A549 (cell line): ENCODE measurements at regions not wholly inside any gene's neighbourhood (a gene's known extent, or its start where the extent isn't known, plus 50 kb on each side); places are given as distances from the start of the nearest gene placed in this dataset.

ENCODE experiments used
- ATAC-seq, 2 experiments: fragments of 200-7000 bp in 1 of 2; fragments of >200 bp in 1 of 2; cut with Nextera tagmentation in 1 of 2; cut with Tn5 transposase in 1 of 2; 3 replicates each; pipeline versions ENCODE4 v1.8.0 to v1.9.1; 2018 to 2020; ENCODE audit warnings: mild to moderate bottlenecking in 1 of 2, moderate library complexity in 1 of 2
- CTCF ChIA-PET: fragments of 300-600 bp; sonication (Branson Sonifier 250); formaldehyde crosslinking; extraction: SDS; loops from one replicate; lab custom pipeline; 2021; ENCODE audit warnings: antibody characterized with exemption, inconsistent platforms; lab: Yijun Ruan, JAX
- POLR2A ChIA-PET: fragments of 350-600 bp; formaldehyde crosslinking; extraction: SDS; loops from one replicate; lab custom pipeline; 2021; ENCODE audit warnings: antibody characterized with exemption, inconsistent platforms; lab: Yijun Ruan, JAX
- DNase-seq, 2 experiments: peaks; one replicate each; pipeline versions ENCODE4 v3.0.0 to v3.0.0-alpha.2; 2011 to 2016; ENCODE audit warnings: low read depth in 1 of 2, low spot score in 1 of 2
- FAIRE-seq: peaks from 2 replicates; lab custom pipeline; 2011; peaks lifted over from hg19 to GRCh38; lab: Jason Lieb, UNC
- H3K27ac ChIP-seq, 2 experiments: fragments of >200 bp; sonication (Bioruptor Twin); formaldehyde crosslinking; 3 replicates each; pipeline ENCODE4 v1.5.1; 2016 to 2017
- H3K4me1 ChIP-seq: fragments of >200 bp; sonication (Bioruptor Twin); formaldehyde crosslinking; 3 replicates; pipeline ENCODE4 v1.6.1; 2016
- H3K4me2 ChIP-seq: fragments of >200 bp; sonication (Bioruptor Twin); formaldehyde crosslinking; 3 replicates; pipeline ENCODE4 v1.6.1; 2016
- H3K4me3 ChIP-seq: fragments of >200 bp; sonication (Bioruptor Twin); formaldehyde crosslinking; 3 replicates; pipeline ENCODE4 v1.5.1; 2016
- H3K9me3 ChIP-seq: fragments of >200 bp; sonication (Bioruptor Twin); formaldehyde crosslinking; 3 replicates; pipeline ENCODE4 v1.6.1; 2016
- CEBPB ChIP-seq, 2 experiments: fragments of >200 bp in 1 of 2; sonication (Bioruptor Twin) in 1 of 2; formaldehyde crosslinking in 1 of 2; IDR thresholded peaks; 2 replicates each; pipeline ENCODE4 v1.6.1; 2012 to 2016
- EHF ChIP-seq: fragments of 250-450 bp; sonication (Bioruptor Pico); IDR thresholded peaks from 2 replicates; pipeline ENCODE4 v1.5.0; 2020; ENCODE audit warnings: mild to moderate bottlenecking
- EHMT2 ChIP-seq: fragments of 200-600 bp; sonication (generic); IDR thresholded peaks from 2 replicates; pipeline ENCODE4 v1.6.1; 2016; ENCODE audit warnings: antibody characterized with exemption, low read depth, mild to moderate bottlenecking, moderate library complexity
- EP300 ChIP-seq, 2 experiments: fragments of >200 bp; sonication (Bioruptor Twin); formaldehyde crosslinking; IDR thresholded peaks; 2 replicates in 1 of 2; 3 replicates in 1 of 2; pipeline ENCODE4 v1.6.1; 2016 to 2017
- FOSL2 ChIP-seq, 2 experiments: fragments of 450-650 bp in 1 of 2; fragments of >200 bp in 1 of 2; sonication (Bioruptor Twin) in 1 of 2; formaldehyde crosslinking; IDR thresholded peaks; 2 replicates each; pipeline versions ENCODE4 v1.5.0 to v1.6.1; 2016 to 2020; ENCODE audit warnings: mild to moderate bottlenecking in 1 of 2, moderate library complexity in 1 of 2
- GATA3 ChIP-seq: IDR thresholded peaks from 2 replicates; pipeline ENCODE4 v1.6.1; 2012; ENCODE audit warnings: borderline replicate concordance
- HEYL ChIP-seq: fragments of 250-450 bp; sonication (Bioruptor Pico); IDR thresholded peaks from 2 replicates; pipeline ENCODE4 v1.8.0; 2021; ENCODE audit warnings: mild to moderate bottlenecking, moderate library complexity
- HOXB13 ChIP-seq: fragments of 250-450 bp; sonication (Bioruptor Pico); IDR thresholded peaks from 2 replicates; pipeline ENCODE4 v1.5.0; 2020; ENCODE audit warnings: low read depth, mild to moderate bottlenecking, moderate library complexity
- JUN ChIP-seq, 2 experiments: fragments of >200 bp; sonication (Bioruptor Twin); formaldehyde crosslinking; IDR thresholded peaks; 2 replicates in 1 of 2; 3 replicates in 1 of 2; pipeline ENCODE4 v1.6.1; 2016 to 2017
- JUNB ChIP-seq: fragments of >200 bp; sonication (Bioruptor Twin); formaldehyde crosslinking; IDR thresholded peaks from 2 replicates; pipeline ENCODE4 v1.6.1; 2016
- MAFK ChIP-seq: fragments of 450-650 bp; IDR thresholded peaks from 2 replicates; pipeline ENCODE4 v1.6.1; 2014; ENCODE audit not compliant: partially characterized antibody
- MAZ ChIP-seq: fragments of 150-350 bp; IDR thresholded peaks from 2 replicates; pipeline ENCODE4 v1.6.1; 2014; ENCODE audit warnings: antibody characterized with exemption, low read depth, low read length, borderline replicate concordance
- MYC ChIP-seq: IDR thresholded peaks from 2 replicates; pipeline ENCODE4 v1.6.1; 2012; ENCODE audit warnings: mild to moderate bottlenecking, inconsistent platforms, low read length, improper control_type of control experiment, borderline replicate concordance
- PHF8 ChIP-seq: fragments of 200-600 bp; sonication (generic); IDR thresholded peaks from 2 replicates; pipeline ENCODE4 v1.6.1; 2016; ENCODE audit warnings: low read depth, mild to moderate bottlenecking, antibody characterized with exemption, moderate library complexity, borderline replicate concordance
- RAD21 ChIP-seq, 2 experiments: fragments of >200 bp in 1 of 2; sonication (Bioruptor Twin) in 1 of 2; formaldehyde crosslinking in 1 of 2; IDR thresholded peaks in 1 of 2; conservative IDR thresholded peaks in 1 of 2; 2 replicates in 1 of 2; 3 replicates in 1 of 2; pipeline ENCODE4 v1.6.1; 2012 to 2018; ENCODE audit warnings: inconsistent platforms in 1 of 2
- RCOR1 ChIP-seq: fragments of 150-350 bp; IDR thresholded peaks from 2 replicates; pipeline ENCODE4 v1.6.1; 2014; ENCODE audit warnings: antibody characterized with exemption, low read length, low read depth
- RFX5 ChIP-seq: fragments of 450-650 bp; IDR thresholded peaks from 2 replicates; pipeline ENCODE4 v1.7.1; 2014; ENCODE audit warnings: antibody characterized with exemption, mild to moderate bottlenecking, moderate library complexity
- SMC3 ChIP-seq: fragments of >200 bp; sonication (Bioruptor Twin); formaldehyde crosslinking; IDR thresholded peaks from 3 replicates; pipeline ENCODE4 v1.6.1; 2018; ENCODE audit warnings: inconsistent platforms
- WGBS: methylation state at CpG from one replicate; pipeline ENCODE4 v1.1.6; 2017; ENCODE audit errors: missing lambda C conversion rate; 5-methylcytosine and 5-hydroxymethylcytosine counted together
- TF ChIP-seq, protein P1 (sequence below): IDR thresholded peaks from 2 replicates; pipeline ENCODE4 v1.6.1; 2012; ENCODE audit warnings: low read depth, borderline replicate concordance
- TF ChIP-seq, protein P2 (sequence below): fragments of >200 bp; sonication (Bioruptor Twin); formaldehyde crosslinking; IDR thresholded peaks from 3 replicates; pipeline ENCODE4 v1.5.1; 2016
- TF ChIP-seq, protein P3 (sequence below): IDR thresholded peaks from 2 replicates; pipeline ENCODE4 v1.6.1; 2012
- TF ChIP-seq, protein P4 (sequence below): fragments of >200 bp; sonication (Bioruptor Twin); formaldehyde crosslinking; IDR thresholded peaks from 3 replicates; pipeline ENCODE4 v1.6.1; 2016
- TF ChIP-seq, protein P5 (sequence below): IDR thresholded peaks from 2 replicates; pipeline ENCODE4 v1.6.1; 2012

DNA sequence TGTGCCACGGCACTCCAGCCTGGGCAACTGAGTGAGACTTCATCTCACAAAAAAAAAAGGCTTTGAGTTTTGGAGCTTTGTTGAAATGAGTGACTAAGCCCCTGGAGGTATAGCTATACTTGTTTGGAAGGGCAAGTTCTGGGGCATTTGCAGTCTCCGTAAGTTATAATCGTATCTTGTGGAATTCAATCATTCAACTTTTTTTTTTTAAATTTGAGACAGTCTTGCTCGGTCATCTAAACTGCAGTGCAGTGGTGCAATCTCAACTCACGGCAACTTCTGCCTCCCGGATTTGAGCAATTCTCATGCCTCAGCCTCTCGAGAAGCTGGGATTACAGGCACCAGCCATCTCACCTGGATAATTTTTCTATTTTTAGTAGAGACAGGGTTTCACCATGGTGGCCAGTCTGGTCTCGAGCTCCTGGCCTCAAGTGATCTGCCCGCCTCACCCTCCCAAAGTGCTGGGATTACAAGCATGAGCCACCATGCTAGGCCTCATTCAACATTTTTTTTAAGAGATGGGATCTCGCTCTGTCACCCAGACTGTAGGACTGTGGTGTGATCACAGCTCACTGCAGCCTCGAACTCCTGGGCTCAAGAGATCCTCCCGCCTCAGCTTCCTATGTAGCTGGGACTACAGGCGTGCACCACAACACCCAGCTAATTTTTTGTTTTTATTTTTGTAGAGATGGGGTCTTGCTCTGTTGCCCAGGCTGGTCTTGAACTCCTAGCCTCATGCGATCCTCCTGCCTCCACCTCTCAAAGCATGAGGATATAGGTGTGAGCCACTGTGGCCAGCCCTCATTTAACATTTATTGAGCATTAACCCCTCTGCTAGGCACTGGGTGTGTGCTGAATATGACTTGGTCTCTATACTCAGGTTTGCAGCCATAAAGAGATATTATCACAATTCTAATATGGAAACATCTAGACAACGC, 133.7 kb upstream of the MAP1LC3B2 start (continued):
- TF ChIP-seq, protein P1, sequence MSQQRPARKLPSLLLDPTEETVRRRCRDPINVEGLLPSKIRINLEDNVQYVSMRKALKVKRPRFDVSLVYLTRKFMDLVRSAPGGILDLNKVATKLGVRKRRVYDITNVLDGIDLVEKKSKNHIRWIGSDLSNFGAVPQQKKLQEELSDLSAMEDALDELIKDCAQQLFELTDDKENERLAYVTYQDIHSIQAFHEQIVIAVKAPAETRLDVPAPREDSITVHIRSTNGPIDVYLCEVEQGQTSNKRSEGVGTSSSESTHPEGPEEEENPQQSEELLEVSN = no peak
- TF ChIP-seq, all 56 proteins: peak for 0

DNA sequence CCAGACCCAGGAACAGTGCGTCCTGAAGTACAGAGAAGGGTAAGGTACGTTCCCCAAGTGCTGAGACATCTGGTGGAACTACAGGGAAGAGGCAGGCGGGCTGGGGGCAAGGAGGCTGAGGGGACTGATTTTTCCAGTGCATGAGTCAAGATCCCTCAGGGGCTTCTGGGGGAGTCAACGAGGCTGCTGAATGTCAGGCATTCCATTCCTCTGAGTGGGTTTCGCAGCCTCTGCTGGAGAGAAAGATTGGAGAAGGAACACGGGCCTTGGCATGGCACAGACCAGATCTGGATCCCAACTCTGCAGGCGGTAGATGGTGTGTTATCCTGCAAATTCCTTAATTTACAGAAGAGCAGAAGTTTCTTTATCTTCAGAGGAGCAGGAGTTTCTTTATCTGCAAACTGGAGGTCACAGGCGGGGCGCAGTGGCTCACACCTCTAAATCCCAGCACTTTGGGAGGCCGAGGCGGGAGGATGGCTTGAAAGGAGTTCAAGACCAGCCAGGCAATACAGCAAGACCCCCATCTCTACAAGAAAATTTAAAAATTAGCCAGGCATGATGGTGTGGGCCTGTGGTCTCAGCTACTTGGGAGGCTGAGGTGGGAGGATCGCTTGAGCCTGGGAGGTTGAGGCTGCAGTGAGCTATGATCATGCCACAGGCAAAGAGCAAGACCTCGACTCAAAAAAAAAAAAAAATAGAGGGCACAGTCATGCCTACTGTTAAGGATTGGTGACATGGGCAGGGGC, 132.6 kb upstream of the MAP1LC3B2 start:
- ATAC-seq (peak; percentile 95 to 98), DNase-seq (peak; percentile 97 to 98), FAIRE-seq (peak; percentile 78)
- peak overlapping the region; percentile 78 for H3K4me2 ChIP-seq
- H3K27ac ChIP-seq = peak overlapping the region; percentile 86 to 87
- peaks cover 9% of the 10 kb centered on the region; the same call in 1 of the 3 replicates for H3K9me3 ChIP-seq
- CTCF ChIA-PET = interaction anchor here (0.8 to 1.2 kb wide), 4 partner anchors 41 to 148 kb away, joined by 3 to 4 read pairs (median 3); partner anchors contain the start of gene MED13L
- POLR2A ChIA-PET = interaction anchor here (1.1 kb wide), 1 partner anchor 148 kb away, joined by 4 read pairs; no protein-coding TSS in a partner anchor
- no peak overlapping the region for H3K4me3 ChIP-seq
- WGBS = 10% methylated on average over 13 of the region's 13 CpGs
- TF ChIP-seq MAFK = peak; percentile 13
- TF ChIP-seq GATA3 = peak; percentile 94
- peak; percentile 83 for TF ChIP-seq JUNB
- TF ChIP-seq, protein P2, sequence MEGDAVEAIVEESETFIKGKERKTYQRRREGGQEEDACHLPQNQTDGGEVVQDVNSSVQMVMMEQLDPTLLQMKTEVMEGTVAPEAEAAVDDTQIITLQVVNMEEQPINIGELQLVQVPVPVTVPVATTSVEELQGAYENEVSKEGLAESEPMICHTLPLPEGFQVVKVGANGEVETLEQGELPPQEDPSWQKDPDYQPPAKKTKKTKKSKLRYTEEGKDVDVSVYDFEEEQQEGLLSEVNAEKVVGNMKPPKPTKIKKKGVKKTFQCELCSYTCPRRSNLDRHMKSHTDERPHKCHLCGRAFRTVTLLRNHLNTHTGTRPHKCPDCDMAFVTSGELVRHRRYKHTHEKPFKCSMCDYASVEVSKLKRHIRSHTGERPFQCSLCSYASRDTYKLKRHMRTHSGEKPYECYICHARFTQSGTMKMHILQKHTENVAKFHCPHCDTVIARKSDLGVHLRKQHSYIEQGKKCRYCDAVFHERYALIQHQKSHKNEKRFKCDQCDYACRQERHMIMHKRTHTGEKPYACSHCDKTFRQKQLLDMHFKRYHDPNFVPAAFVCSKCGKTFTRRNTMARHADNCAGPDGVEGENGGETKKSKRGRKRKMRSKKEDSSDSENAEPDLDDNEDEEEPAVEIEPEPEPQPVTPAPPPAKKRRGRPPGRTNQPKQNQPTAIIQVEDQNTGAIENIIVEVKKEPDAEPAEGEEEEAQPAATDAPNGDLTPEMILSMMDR = peak; percentile 47
- TF ChIP-seq RCOR1 = 0 out of 2 replicates have a peak, but pooled peaks have one; percentile 12
- TF ChIP-seq, protein P3, sequence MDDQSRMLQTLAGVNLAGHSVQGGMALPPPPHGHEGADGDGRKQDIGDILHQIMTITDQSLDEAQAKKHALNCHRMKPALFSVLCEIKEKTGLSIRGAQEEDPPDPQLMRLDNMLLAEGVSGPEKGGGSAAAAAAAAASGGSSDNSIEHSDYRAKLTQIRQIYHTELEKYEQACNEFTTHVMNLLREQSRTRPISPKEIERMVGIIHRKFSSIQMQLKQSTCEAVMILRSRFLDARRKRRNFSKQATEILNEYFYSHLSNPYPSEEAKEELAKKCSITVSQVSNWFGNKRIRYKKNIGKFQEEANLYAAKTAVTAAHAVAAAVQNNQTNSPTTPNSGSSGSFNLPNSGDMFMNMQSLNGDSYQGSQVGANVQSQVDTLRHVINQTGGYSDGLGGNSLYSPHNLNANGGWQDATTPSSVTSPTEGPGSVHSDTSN = peak; percentile 84
- TF ChIP-seq JUN (IDR thresholded peaks at IDR 0.05) = peak in 1 of 2 experiments; percentile 82; a peak in 3 of 5 replicates
- TF ChIP-seq EP300 (IDR thresholded peaks at IDR 0.05) = peak; percentile 61 to 65; a peak in 2 of 5 replicates
- no peak for TF ChIP-seq HEYL (CRISPR knock-in tag)
- TF ChIP-seq RFX5 = no peak
- peak; percentile 89 for TF ChIP-seq SMC3
- peak; percentile 91 for TF ChIP-seq FOSL2 (IDR thresholded peaks at IDR 0.05)
- peak; percentile 98 for TF ChIP-seq FOSL2 (CRISPR knock-in tag; IDR thresholded peaks at IDR 0.05)
- 0 out of 2 replicates have a peak, but pooled peaks have one; percentile 3 for TF ChIP-seq EHF (CRISPR knock-in tag)
- TF ChIP-seq, protein P4, sequence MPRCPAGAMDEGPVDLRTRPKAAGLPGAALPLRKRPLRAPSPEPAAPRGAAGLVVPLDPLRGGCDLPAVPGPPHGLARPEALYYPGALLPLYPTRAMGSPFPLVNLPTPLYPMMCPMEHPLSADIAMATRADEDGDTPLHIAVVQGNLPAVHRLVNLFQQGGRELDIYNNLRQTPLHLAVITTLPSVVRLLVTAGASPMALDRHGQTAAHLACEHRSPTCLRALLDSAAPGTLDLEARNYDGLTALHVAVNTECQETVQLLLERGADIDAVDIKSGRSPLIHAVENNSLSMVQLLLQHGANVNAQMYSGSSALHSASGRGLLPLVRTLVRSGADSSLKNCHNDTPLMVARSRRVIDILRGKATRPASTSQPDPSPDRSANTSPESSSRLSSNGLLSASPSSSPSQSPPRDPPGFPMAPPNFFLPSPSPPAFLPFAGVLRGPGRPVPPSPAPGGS = 0 out of 3 replicates have a peak, but pooled peaks have one; percentile 44
- no peak for TF ChIP-seq MYC
- TF ChIP-seq, protein P5, sequence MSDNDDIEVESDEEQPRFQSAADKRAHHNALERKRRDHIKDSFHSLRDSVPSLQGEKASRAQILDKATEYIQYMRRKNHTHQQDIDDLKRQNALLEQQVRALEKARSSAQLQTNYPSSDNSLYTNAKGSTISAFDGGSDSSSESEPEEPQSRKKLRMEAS = peak; percentile 88
- TF ChIP-seq PHF8 = no peak
- no peak for TF ChIP-seq EHMT2
- peak; percentile 35; the same call in 1 of the 2 replicates for TF ChIP-seq HOXB13 (CRISPR knock-in tag)
- peak; percentile 50; the same call in 1 of the 2 replicates for TF ChIP-seq MAZ
- peak; percentile 83 for TF ChIP-seq RAD21 (conservative IDR thresholded peaks at IDR 0.05 in 1 of 2, IDR thresholded peaks at IDR 0.05 in 1 of 2)
- peak in 1 of 2 experiments; percentile 78; a peak in 2 of 4 replicates for TF ChIP-seq CEBPB (IDR thresholded peaks at IDR 0.05)
- peaks cover 31% of the 10 kb centered on the region for H3K4me1 ChIP-seq
